ENCODE measurements at regions not wholly inside any gene's neighbourhood (a gene's known extent, or its start where the extent isn't known, plus 50 kb on each side); places are given as distances from the start of the nearest gene placed in this dataset.

- no peak for DNase-seq (ENCODE audit: low read depth)
- no peak overlapping the region for H3K4me3 ChIP-seq (ENCODE audit: low read depth, low read length)
Observed at GRCh38 chr5:161084115-161084514, 232.1 kb upstream of the ATP10B start.

GRCh38 chr5:161078793-161079192, 226.8 kb upstream of the ATP10B start:
- H3K4me3 ChIP-seq (ENCODE audit: low read depth, low read length): no peak overlapping the region
- TF ChIP-seq, protein P1, sequence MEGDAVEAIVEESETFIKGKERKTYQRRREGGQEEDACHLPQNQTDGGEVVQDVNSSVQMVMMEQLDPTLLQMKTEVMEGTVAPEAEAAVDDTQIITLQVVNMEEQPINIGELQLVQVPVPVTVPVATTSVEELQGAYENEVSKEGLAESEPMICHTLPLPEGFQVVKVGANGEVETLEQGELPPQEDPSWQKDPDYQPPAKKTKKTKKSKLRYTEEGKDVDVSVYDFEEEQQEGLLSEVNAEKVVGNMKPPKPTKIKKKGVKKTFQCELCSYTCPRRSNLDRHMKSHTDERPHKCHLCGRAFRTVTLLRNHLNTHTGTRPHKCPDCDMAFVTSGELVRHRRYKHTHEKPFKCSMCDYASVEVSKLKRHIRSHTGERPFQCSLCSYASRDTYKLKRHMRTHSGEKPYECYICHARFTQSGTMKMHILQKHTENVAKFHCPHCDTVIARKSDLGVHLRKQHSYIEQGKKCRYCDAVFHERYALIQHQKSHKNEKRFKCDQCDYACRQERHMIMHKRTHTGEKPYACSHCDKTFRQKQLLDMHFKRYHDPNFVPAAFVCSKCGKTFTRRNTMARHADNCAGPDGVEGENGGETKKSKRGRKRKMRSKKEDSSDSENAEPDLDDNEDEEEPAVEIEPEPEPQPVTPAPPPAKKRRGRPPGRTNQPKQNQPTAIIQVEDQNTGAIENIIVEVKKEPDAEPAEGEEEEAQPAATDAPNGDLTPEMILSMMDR (conservative IDR thresholded peaks at IDR 0.05; ENCODE audit: low read depth, low read length): no peak
- DNase-seq (ENCODE audit: low read depth): peak; percentile 20

More at GRCh38 chr5:161084115-161084514, 232.1 kb upstream of the ATP10B start:
- TF ChIP-seq, protein P1 (conservative IDR thresholded peaks at IDR 0.05; ENCODE audit: low read depth, low read length): no peak

GRCh38 chr5:161077936-161078545, 226.0 kb upstream of the ATP10B start:
- DNase-seq (ENCODE audit: low read depth): no peak
- TF ChIP-seq, protein P1 (conservative IDR thresholded peaks at IDR 0.05; ENCODE audit: low read depth, low read length): no peak
- no peak overlapping the region for H3K4me3 ChIP-seq (ENCODE audit: low read depth, low read length)

GRCh38 chr5:161077496-161077895, 225.5 kb upstream of the ATP10B start:
- DNase-seq (ENCODE audit: low read depth): no peak
- TF ChIP-seq, protein P1 (conservative IDR thresholded peaks at IDR 0.05; ENCODE audit: low read depth, low read length): no peak
- H3K4me3 ChIP-seq (ENCODE audit: low read depth, low read length): no peak overlapping the region

- TF ChIP-seq, protein P1 (conservative IDR thresholded peaks at IDR 0.05; ENCODE audit: low read depth, low read length): no peak
- no peak overlapping the region for H3K4me3 ChIP-seq (ENCODE audit: low read depth, low read length)
- no peak for DNase-seq (ENCODE audit: low read depth)
Observed at GRCh38 chr5:161064781-161065180, 212.8 kb upstream of the ATP10B start.

DNA sequence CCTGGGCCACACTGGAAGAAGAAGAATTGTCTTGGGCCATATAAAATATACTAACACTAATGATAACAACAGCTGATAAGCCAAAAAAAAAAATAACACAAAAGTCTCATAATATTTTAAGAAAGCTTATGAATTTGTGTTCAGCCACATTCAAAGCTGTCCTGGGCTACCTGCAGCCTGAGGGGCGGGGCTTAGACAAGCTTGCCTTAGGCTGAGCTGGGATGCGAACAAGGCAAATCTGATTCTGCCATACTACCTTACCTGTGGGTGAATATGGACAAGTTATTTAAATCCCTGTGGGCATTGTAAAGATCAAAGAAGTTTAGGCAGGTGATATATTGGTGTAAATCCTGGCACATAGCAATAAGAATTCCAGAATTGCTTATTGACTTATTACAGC, 212.3 kb upstream of the ATP10B start:
- TF ChIP-seq, protein P1 (conservative IDR thresholded peaks at IDR 0.05; ENCODE audit: low read depth, low read length): no peak
- no peak for DNase-seq (ENCODE audit: low read depth)
- H3K4me3 ChIP-seq (ENCODE audit: low read depth, low read length): no peak overlapping the region

DNA sequence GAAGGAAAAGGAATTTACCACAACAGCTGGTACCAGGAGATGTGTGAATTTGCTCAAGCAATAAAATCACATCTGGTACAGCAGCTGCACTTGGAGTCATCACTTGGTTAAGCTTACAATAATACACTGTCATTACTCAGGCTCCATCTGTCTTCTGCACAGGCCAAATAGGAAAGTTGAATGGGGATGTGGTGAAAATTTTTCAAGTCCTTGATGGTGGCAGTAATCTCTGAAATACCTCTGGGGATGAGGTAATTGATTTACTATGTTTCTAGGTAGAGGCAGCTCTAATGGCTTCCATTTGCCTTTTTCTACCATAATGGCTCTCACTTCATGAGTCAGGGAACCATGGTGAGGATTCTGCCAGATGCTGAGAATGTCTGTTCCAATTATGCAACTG, 206.8 kb upstream of the ATP10B start:
- DNase-seq (ENCODE audit: low read depth): no peak
- no peak overlapping the region for H3K4me3 ChIP-seq (ENCODE audit: low read depth, low read length)
- TF ChIP-seq, protein P1 (conservative IDR thresholded peaks at IDR 0.05; ENCODE audit: low read depth, low read length): no peak
